Type B pancreatic cell (in vitro differentiated cells): ENCODE measurements at regions not wholly inside any gene's neighbourhood (a gene's known extent, or its start where the extent isn't known, plus 50 kb on each side); places are given as distances from the start of the nearest gene placed in this dataset.

Source experiments
- DNase-seq: peaks from one replicate; pipeline ENCODE4 v3.0.0; 2021; ENCODE audit warnings: mixed read lengths; ENCODE audit not compliant: unreplicated experiment; ENCODE audit errors: extremely low spot score
- H3K27ac Mint-ChIP-seq: 2 replicates; pipeline ENCODE4 v1.8.0; 2021; ENCODE audit warnings: mild to moderate bottlenecking, mixed read lengths
- H3K27me3 Mint-ChIP-seq: 2 replicates; pipeline ENCODE4 v1.8.0; 2021; ENCODE audit warnings: mixed read lengths
- H3K36me3 Mint-ChIP-seq: 2 replicates; pipeline ENCODE4 v1.8.0; 2021; ENCODE audit warnings: mixed read lengths
- H3K4me1 Mint-ChIP-seq: one replicate; pipeline ENCODE4 v1.8.0; 2021; ENCODE audit warnings: mixed read lengths; ENCODE audit not compliant: unreplicated experiment
- H3K4me3 Mint-ChIP-seq: 2 replicates; pipeline ENCODE4 v1.8.0; 2021; ENCODE audit warnings: mild to moderate bottlenecking, mixed read lengths
- H3K9me3 Mint-ChIP-seq: 2 replicates; pipeline ENCODE4 v1.8.0; 2021; ENCODE audit warnings: mixed read lengths
- TF ChIP-seq, protein P1 (sequence below): fragments of 200-600 bp; sonication (generic); conservative IDR thresholded peaks from 2 replicates; pipeline ENCODE4 v1.5.0; 2021; ENCODE audit warnings: antibody characterized with exemption, mild to moderate bottlenecking

DNA sequence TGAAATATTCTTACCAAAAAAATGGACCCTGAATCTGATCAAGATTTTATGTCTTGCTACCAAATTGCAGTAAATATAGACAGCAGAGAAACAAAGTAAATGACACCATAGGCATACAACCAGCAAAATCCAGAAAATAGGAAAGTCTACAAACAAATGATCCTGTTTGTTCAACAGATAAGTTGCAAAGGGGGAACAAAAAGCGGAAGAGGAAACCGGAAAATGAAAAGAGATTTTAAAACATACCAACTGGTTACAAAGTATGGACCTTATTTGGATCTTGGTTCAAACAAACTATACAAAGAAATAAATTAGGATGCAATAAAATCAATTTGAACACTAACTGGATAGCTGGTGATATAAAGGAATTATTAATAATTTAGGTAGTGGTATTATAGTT is 92.0 kb downstream of the TMPRSS5 start:
- Mint-ChIP-seq H3K27ac (no peak overlapping the region), H3K4me3 (no peak overlapping the region), H3K27me3 (no peaks in the 10 kb centered on the region), H3K36me3 (no peaks in the 10 kb centered on the region), H3K4me1 (no peaks in the 10 kb centered on the region), H3K9me3 (no peaks in the 10 kb centered on the region)
- TF ChIP-seq, protein P1, sequence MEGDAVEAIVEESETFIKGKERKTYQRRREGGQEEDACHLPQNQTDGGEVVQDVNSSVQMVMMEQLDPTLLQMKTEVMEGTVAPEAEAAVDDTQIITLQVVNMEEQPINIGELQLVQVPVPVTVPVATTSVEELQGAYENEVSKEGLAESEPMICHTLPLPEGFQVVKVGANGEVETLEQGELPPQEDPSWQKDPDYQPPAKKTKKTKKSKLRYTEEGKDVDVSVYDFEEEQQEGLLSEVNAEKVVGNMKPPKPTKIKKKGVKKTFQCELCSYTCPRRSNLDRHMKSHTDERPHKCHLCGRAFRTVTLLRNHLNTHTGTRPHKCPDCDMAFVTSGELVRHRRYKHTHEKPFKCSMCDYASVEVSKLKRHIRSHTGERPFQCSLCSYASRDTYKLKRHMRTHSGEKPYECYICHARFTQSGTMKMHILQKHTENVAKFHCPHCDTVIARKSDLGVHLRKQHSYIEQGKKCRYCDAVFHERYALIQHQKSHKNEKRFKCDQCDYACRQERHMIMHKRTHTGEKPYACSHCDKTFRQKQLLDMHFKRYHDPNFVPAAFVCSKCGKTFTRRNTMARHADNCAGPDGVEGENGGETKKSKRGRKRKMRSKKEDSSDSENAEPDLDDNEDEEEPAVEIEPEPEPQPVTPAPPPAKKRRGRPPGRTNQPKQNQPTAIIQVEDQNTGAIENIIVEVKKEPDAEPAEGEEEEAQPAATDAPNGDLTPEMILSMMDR: no peak
- DNase-seq: no peak

DNA sequence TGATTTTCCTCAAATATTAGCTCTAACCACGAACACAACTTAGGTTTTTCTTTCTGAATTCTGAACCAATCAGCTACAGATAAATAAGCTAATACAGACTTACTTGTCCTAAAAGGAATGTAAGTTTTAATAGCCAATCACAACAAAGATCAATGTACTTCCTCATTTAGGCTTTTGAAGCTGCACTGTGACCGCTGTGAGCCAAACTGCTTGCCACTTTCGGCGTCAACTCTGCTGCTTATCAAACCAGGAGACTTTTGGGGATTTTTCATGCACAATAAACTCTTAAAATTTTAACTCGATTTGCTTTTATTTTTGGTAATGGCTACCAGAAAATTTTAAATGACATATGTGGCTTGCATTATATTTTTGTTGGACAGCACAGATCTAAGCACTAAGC is 92.5 kb downstream of the TMPRSS5 start:
- Mint-ChIP-seq H3K27me3 (no peaks in the 10 kb centered on the region), H3K27ac (no peak overlapping the region), H3K4me1 (no peaks in the 10 kb centered on the region), H3K4me3 (no peak overlapping the region), H3K9me3 (no peaks in the 10 kb centered on the region), H3K36me3 (no peaks in the 10 kb centered on the region)
- DNase-seq: no peak
- TF ChIP-seq, protein P1: no peak

DNA sequence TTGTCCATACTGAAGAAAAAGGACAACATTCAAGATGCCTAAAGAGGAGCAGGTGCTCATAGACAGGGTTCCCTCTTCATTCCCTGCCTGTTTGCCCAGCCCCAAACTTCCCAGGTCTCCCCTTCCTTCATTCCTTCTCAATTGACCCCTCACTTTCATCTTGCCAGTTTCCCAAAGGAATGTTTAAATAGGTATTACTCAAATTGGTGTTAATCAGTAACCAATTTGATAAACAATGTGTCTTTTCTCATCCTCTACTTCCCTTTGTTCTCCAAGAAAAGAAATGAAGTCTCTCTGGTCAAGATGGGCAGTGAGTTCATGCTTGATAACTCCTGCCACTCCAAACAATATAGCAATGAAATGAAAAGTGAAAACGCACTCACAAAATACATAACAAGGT is 101.9 kb downstream of the TMPRSS5 start:
- H3K27ac Mint-ChIP-seq: no peak overlapping the region
- DNase-seq: no peak
- peaks cover 16% of the 10 kb centered on the region for H3K27me3 Mint-ChIP-seq
- H3K9me3 Mint-ChIP-seq: no peaks in the 10 kb centered on the region
- H3K36me3 Mint-ChIP-seq: no peaks in the 10 kb centered on the region
- TF ChIP-seq, protein P1: no peak
- H3K4me1 Mint-ChIP-seq: no peaks in the 10 kb centered on the region
- H3K4me3 Mint-ChIP-seq: no peak overlapping the region

DNA sequence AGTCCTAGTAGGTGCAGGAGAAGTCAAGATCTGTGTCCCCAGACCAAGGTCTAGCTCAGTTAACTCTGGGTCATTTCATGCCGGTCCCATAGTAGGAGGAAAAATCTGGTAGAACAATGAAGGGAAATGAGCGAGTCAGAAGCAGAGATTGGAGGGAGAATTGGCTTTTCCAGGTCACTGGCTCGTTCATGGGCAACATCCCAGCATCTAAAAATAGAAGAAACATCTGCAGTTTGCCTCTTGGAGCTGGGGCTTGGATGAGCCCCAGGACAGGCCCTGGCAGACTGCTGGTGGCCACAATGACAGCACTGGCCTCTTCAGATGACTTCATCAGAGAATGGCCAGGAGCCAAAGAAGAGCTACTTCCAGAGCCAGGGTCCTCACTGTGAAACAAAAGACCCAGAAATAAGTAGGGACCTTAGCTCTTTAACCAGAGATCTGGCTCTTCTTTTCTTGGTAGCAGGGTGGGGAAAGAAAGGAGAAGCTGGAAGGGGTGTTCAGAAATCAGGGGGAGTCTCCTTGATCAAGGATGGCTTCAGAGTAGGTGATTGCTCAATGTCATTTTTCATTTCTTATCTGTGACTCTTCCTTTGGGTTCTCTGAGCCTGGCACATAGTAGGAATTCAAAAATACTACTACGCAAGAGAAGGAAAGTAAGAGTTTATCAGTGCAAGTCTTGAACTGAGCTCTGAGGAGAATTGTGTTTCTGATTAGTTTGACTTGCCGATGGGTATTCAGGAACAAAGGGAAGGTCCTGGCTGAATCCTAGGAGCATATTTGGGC is 102.6 kb downstream of the TMPRSS5 start:
- DNase-seq: no peak
- Mint-ChIP-seq H3K27ac (no peak overlapping the region), H3K4me3 (no peak overlapping the region), H3K27me3 (peaks cover 22% of the 10 kb centered on the region), H3K36me3 (no peaks in the 10 kb centered on the region), H3K4me1 (no peaks in the 10 kb centered on the region), H3K9me3 (no peaks in the 10 kb centered on the region)
- TF ChIP-seq, protein P1: no peak

DNA sequence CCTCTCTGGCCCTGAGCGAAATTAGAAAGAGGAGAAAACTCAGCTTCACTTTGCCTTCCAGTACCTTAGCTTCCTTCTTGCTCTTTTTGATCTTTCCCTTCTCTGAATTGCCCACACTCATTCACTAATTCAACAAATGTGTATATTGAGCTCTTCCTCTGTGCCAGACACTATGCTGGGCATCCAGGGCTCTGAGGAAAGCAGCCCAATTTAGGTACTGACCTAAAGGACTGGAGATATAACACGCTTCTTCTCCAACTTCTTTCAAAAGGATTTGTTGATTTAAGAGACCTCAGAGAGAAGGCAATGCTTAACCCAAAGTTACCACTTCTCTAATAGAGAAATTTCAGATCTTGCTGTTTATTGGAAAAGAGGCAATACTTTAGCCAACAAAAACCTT is 103.6 kb downstream of the TMPRSS5 start:
- H3K4me3 Mint-ChIP-seq: no peak overlapping the region
- H3K4me1 Mint-ChIP-seq: no peaks in the 10 kb centered on the region
- no peak for DNase-seq
- H3K36me3 Mint-ChIP-seq: no peaks in the 10 kb centered on the region
- no peak overlapping the region for H3K27ac Mint-ChIP-seq
- peaks cover 28% of the 10 kb centered on the region for H3K27me3 Mint-ChIP-seq
- TF ChIP-seq, protein P1: no peak
- H3K9me3 Mint-ChIP-seq: no peaks in the 10 kb centered on the region

DNA sequence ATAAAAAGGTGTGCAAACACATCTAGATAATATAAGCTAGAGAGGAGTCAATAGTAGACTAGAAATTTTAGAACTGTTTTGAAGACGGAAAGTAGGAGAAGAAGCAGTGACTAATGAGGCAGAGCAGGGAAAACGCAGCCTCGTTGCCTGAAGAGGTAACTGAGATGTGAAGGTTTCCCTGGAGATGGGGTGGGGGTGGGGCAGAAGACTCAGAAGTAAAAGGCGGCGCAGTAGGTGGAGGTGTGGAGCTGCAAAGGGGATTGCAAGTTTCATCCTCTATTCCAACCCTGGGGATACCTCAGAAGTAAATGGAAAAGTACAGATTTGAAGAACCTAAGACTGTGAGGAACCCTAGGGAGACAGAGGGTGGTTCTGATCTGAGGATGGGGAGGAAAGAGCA is 109.5 kb downstream of the TMPRSS5 start:
- Mint-ChIP-seq H3K27ac (no peak overlapping the region), H3K4me1 (no peaks in the 10 kb centered on the region), H3K27me3 (peaks cover 27% of the 10 kb centered on the region), H3K9me3 (no peaks in the 10 kb centered on the region), H3K36me3 (no peaks in the 10 kb centered on the region), H3K4me3 (no peak overlapping the region)
- DNase-seq: no peak
- TF ChIP-seq, protein P1: no peak
